K562 (cell line): ENCODE measurements at regions not wholly inside any gene's neighbourhood (a gene's known extent, or its start where the extent isn't known, plus 50 kb on each side); places are given as distances from the start of the nearest gene placed in this dataset.
A peak's percentile ranks its signal among the peaks of the same experiment; 100 is the strongest.

Experiments
- ATAC-seq: fragments of 200-7000 bp; cut with Tn5 transposase; 3 replicates; pipeline ENCODE4 v1.9.1; 2020; ENCODE audit warnings: moderate library complexity
- BruUV-seq: library from RNA; stranded (reverse); fragments of 400-500 nt; replicated peaks from 2 replicates; lab custom pipeline; 2021; lab: Mats Ljungman, UMichigan
- CTCF ChIA-PET: fragments of 300-600 bp; formaldehyde crosslinking; extraction: SDS; loops from one replicate; lab custom pipeline; 2021; ENCODE audit warnings: low intra/inter-chr PET ratio; lab: Yijun Ruan, JAX
- POLR2A ChIA-PET: fragments of 300-600, 350-650 bp; sonication (Branson Sonifier 250); formaldehyde crosslinking; extraction: SDS; loops from one replicate; lab custom pipeline; 2021; ENCODE audit warnings: antibody characterized with exemption, inconsistent platforms; lab: Yijun Ruan, JAX
- DNase-seq, 4 experiments: peaks; one replicate each; pipeline versions ENCODE4 v3.0.0 to v3.0.0-alpha.2; 2011 to 2018; ENCODE audit warnings: low spot score in 3 of 4, mixed read lengths in 3 of 4; ENCODE audit errors: extremely low read depth in 1 of 4
- FAIRE-seq: peaks from 2 replicates; lab custom pipeline; 2011; peaks lifted over from hg19 to GRCh38; lab: Jason Lieb, UNC
- H2AFZ ChIP-seq: 2 replicates; pipeline ENCODE4 v1.6.0; 2011; ENCODE audit warnings: low read depth, low read length, control low read depth, inconsistent platforms
- H3K27ac ChIP-seq: fragments of 200-600 bp; 3 replicates; pipeline ENCODE4 v1.8.0; 2011; ENCODE audit warnings: low read depth, mild to moderate bottlenecking, control low read depth, inconsistent platforms, low read length, moderate library complexity, mixed read lengths; ENCODE audit errors: extremely low read depth
- H3K27me3 ChIP-seq, 2 experiments: fragments of 300-600 bp in 1 of 2; 2 replicates in 1 of 2; 3 replicates in 1 of 2; pipeline versions ENCODE4 v1.6.0 to v1.8.0; 2011; ENCODE audit warnings: inconsistent platforms in 2 of 2, low read length in 2 of 2, mild to moderate bottlenecking in 1 of 2, mixed read lengths in 1 of 2, moderate library complexity in 1 of 2; ENCODE audit not compliant: control insufficient read depth in 2 of 2, insufficient read depth in 2 of 2
- H3K36me3 ChIP-seq: fragments of 300-600 bp; 3 replicates; pipeline ENCODE4 v1.8.0; 2011; ENCODE audit warnings: mild to moderate bottlenecking, low read length, inconsistent platforms; ENCODE audit not compliant: control insufficient read depth, insufficient read depth
- H3K4me1 ChIP-seq, 2 experiments: fragments of 200-600 bp in 1 of 2; replicated peaks in 1 of 2; 2 replicates in 1 of 2; 3 replicates in 1 of 2; pipeline versions ENCODE4 v1.5.1 to v1.8.0; 2011; ENCODE audit warnings: inconsistent platforms in 2 of 2, low read length in 2 of 2, mild to moderate bottlenecking in 1 of 2, mixed read lengths in 1 of 2, moderate library complexity in 1 of 2; ENCODE audit not compliant: control insufficient read depth in 2 of 2, insufficient read depth in 2 of 2
- H3K4me2 ChIP-seq: 2 replicates; pipeline ENCODE4 v1.6.1; 2011; ENCODE audit warnings: low read length, control low read depth, inconsistent platforms, mixed read lengths; ENCODE audit not compliant: insufficient read depth
- H3K4me3 ChIP-seq: fragments of 200-600 bp; sonication (generic), shearing (Covaris generic); 2 replicates; pipeline ENCODE4 v1.5.1; 2016; ENCODE audit warnings: control low read depth, inconsistent platforms
- H3K79me2 ChIP-seq: fragments of 200-600 bp; 3 replicates; pipeline ENCODE4 v1.8.0; 2011; ENCODE audit warnings: low read length, inconsistent platforms; ENCODE audit not compliant: control insufficient read depth, insufficient read depth
- H3K9ac ChIP-seq, 2 experiments: 2 replicates each; pipeline versions ENCODE4 v1.6.0 to v1.6.1; 2011; ENCODE audit warnings: low read depth in 2 of 2, low read length in 2 of 2, control low read depth in 1 of 2, inconsistent platforms in 1 of 2, mild to moderate bottlenecking in 1 of 2, mixed read lengths in 1 of 2; ENCODE audit not compliant: insufficient read depth in 1 of 2
- H3K9me1 ChIP-seq: one replicate; pipeline ENCODE4 v1.6.0; 2011; ENCODE audit warnings: inconsistent platforms, mild to moderate bottlenecking, low read length, moderate library complexity; ENCODE audit not compliant: control insufficient read depth, insufficient read depth
- H3K9me3 ChIP-seq: replicated peaks from 2 replicates; pipeline ENCODE4 v1.5.1; 2011; ENCODE audit warnings: low read depth, low read length, inconsistent platforms; ENCODE audit not compliant: control insufficient read depth, insufficient read depth
- H4K20me1 ChIP-seq: replicated peaks from 2 replicates; pipeline ENCODE4 v1.6.1; 2011; ENCODE audit warnings: low read length, inconsistent platforms, mixed read lengths; ENCODE audit not compliant: control insufficient read depth, insufficient read depth
- ARID4B ChIP-seq: sonication (generic); formaldehyde crosslinking; IDR thresholded peaks from 2 replicates; pipeline ENCODE4 v1.8.0; 2022; ENCODE audit warnings: mild to moderate bottlenecking, missing genetic modification reagents
- FOSL1 ChIP-seq: fragments of 200-800 bp; sonication (Bioruptor generic); conservative IDR thresholded peaks from 2 replicates; pipeline ENCODE4 v1.6.1; 2016; ENCODE audit warnings: missing genetic modification characterization, missing compliant biosample characterization
- POLR2G ChIP-seq: fragments of 200-400 bp; formaldehyde crosslinking; IDR thresholded peaks from 2 replicates; pipeline ENCODE4 v1.6.1; 2017; ENCODE audit warnings: low read depth, mild to moderate bottlenecking, antibody characterized with exemption, low read length, moderate library complexity
- RBM17 ChIP-seq: fragments of 200-400 bp; formaldehyde crosslinking; IDR thresholded peaks from 2 replicates; pipeline ENCODE4 v1.6.1; 2017; ENCODE audit warnings: low read depth, mild to moderate bottlenecking, low read length, borderline replicate concordance
- RBM39 ChIP-seq: fragments of 200-400 bp; formaldehyde crosslinking; optimal IDR thresholded peaks from 2 replicates; pipeline ENCODE3; 2018; ENCODE audit warnings: low read depth, low read length
- WGBS: fragments of 100-300 bp; shearing (Covaris generic); methylation state at CpG from one replicate; pipeline ENCODE4 v1.1.6; 2016; ENCODE audit warnings: low coverage, mixed read lengths; ENCODE audit not compliant: insufficient coverage; ENCODE audit errors: missing lambda C conversion rate; 5-methylcytosine and 5-hydroxymethylcytosine counted together
- in situ Hi-C: fragments of 300-500 bp; cut with MboI; formaldehyde crosslinking; loops from 4 replicates; pipeline ENCODE4 v1.15.0; 2018; ENCODE audit warnings: inconsistent platforms, mixed read lengths
- intact Hi-C: fragments of 100-400 bp; cut with micrococcal nuclease; formaldehyde crosslinking; loops from 2 replicates; pipeline ENCODE4 v1.14.2; 2022
- TF ChIP-seq, protein P1 (sequence below): fragments of 450-650 bp; IDR thresholded peaks from 2 replicates; pipeline ENCODE4 v1.6.1; 2016; ENCODE audit warnings: mild to moderate bottlenecking
- TF ChIP-seq, protein P2 (sequence below), 2 experiments: fragments of 150-350 bp in 1 of 2; IDR thresholded peaks; 2 replicates each; pipeline ENCODE4 v1.6.1; 2012 to 2016; ENCODE audit warnings: low read depth in 2 of 2, low read length in 2 of 2, mild to moderate bottlenecking in 1 of 2, moderate library complexity in 1 of 2
- TF ChIP-seq, protein P3 (sequence below), 3 experiments: IDR thresholded peaks in 2 of 3; conservative IDR thresholded peaks in 1 of 3; 2 replicates each; pipeline ENCODE4 v1.5.1; 2011 to 2012; ENCODE audit warnings: low read length in 3 of 3, mild to moderate bottlenecking in 3 of 3, control low read depth in 2 of 3, improper control_type of control experiment in 1 of 3, inconsistent platforms in 1 of 3, low read depth in 1 of 3, mixed read lengths in 1 of 3, moderate library complexity in 1 of 3; ENCODE audit not compliant: insufficient read depth in 2 of 3

DNA sequence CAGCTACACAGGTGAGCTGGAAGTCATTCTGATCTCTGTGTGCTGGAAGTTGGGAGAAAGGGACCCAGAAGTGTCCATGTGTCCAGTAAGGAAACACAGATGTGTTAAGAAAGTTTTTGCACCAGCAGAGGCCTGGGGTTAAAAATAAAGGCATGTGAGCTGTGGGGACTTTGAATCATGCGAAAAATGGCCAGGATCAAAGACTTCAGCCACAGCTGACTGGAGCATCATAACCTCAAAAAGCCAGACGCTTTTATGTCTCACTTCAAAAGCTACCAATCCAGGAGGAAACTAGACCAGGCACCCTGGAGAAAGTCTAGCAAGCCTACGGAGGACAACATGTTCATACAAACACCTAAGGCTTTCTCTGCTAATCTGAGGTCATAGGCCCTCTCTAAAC is 503.6 kb upstream of the REG3G start:
- POLR2A ChIA-PET: no interaction called here
- Histone ChIP-seq H3K27me3 (no peaks in the 10 kb centered on the region), H3K9me3 (no peaks in the 10 kb centered on the region), H3K4me3 (no peak overlapping the region), H2AFZ (no peak overlapping the region), H3K79me2 (peaks cover 58% of the 10 kb centered on the region), H3K27ac (peak overlapping the region; percentile 37; the same call in 2 of the 3 replicates), H4K20me1 (no peaks in the 10 kb centered on the region), H3K36me3 (no peaks in the 10 kb centered on the region), H3K4me1 (no peaks in the 10 kb centered on the region), H3K4me2 (peak overlapping the region; percentile 15; the same call in 1 of the 2 replicates), H3K9ac (0 out of 4 replicates have a peak overlapping the region, but pooled peaks of 1 of the 2 experiments have one; percentile 9), H3K9me1 (no peaks in the 10 kb centered on the region)
- no TSS peak for BruUV-seq
- FAIRE-seq: no peak
- peak; percentile 68 for ATAC-seq
- DNase-seq: no peak
- WGBS: 31% methylated on average over 3 of the region's 3 CpGs
- in situ Hi-C loops: no loop called here
- intact Hi-C loops: no loop called here
- CTCF ChIA-PET: no interaction called here
- TF ChIP-seq, protein P1, sequence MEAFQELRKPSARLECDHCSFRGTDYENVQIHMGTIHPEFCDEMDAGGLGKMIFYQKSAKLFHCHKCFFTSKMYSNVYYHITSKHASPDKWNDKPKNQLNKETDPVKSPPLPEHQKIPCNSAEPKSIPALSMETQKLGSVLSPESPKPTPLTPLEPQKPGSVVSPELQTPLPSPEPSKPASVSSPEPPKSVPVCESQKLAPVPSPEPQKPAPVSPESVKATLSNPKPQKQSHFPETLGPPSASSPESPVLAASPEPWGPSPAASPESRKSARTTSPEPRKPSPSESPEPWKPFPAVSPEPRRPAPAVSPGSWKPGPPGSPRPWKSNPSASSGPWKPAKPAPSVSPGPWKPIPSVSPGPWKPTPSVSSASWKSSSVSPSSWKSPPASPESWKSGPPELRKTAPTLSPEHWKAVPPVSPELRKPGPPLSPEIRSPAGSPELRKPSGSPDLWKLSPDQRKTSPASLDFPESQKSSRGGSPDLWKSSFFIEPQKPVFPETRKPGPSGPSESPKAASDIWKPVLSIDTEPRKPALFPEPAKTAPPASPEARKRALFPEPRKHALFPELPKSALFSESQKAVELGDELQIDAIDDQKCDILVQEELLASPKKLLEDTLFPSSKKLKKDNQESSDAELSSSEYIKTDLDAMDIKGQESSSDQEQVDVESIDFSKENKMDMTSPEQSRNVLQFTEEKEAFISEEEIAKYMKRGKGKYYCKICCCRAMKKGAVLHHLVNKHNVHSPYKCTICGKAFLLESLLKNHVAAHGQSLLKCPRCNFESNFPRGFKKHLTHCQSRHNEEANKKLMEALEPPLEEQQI: no peak
- TF ChIP-seq, protein P2, sequence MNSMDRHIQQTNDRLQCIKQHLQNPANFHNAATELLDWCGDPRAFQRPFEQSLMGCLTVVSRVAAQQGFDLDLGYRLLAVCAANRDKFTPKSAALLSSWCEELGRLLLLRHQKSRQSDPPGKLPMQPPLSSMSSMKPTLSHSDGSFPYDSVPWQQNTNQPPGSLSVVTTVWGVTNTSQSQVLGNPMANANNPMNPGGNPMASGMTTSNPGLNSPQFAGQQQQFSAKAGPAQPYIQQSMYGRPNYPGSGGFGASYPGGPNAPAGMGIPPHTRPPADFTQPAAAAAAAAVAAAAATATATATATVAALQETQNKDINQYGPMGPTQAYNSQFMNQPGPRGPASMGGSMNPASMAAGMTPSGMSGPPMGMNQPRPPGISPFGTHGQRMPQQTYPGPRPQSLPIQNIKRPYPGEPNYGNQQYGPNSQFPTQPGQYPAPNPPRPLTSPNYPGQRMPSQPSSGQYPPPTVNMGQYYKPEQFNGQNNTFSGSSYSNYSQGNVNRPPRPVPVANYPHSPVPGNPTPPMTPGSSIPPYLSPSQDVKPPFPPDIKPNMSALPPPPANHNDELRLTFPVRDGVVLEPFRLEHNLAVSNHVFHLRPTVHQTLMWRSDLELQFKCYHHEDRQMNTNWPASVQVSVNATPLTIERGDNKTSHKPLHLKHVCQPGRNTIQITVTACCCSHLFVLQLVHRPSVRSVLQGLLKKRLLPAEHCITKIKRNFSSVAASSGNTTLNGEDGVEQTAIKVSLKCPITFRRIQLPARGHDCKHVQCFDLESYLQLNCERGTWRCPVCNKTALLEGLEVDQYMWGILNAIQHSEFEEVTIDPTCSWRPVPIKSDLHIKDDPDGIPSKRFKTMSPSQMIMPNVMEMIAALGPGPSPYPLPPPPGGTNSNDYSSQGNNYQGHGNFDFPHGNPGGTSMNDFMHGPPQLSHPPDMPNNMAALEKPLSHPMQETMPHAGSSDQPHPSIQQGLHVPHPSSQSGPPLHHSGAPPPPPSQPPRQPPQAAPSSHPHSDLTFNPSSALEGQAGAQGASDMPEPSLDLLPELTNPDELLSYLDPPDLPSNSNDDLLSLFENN (IDR thresholded peaks at IDR 0.05; ENCODE audit: low read depth in 2 of 2, low read length in 2 of 2): no peak
- no peak for TF ChIP-seq ARID4B (CRISPR knock-in tag)
- TF ChIP-seq POLR2G: no peak
- no peak for TF ChIP-seq RBM39
- TF ChIP-seq RBM17: no peak
- TF ChIP-seq, protein P3, sequence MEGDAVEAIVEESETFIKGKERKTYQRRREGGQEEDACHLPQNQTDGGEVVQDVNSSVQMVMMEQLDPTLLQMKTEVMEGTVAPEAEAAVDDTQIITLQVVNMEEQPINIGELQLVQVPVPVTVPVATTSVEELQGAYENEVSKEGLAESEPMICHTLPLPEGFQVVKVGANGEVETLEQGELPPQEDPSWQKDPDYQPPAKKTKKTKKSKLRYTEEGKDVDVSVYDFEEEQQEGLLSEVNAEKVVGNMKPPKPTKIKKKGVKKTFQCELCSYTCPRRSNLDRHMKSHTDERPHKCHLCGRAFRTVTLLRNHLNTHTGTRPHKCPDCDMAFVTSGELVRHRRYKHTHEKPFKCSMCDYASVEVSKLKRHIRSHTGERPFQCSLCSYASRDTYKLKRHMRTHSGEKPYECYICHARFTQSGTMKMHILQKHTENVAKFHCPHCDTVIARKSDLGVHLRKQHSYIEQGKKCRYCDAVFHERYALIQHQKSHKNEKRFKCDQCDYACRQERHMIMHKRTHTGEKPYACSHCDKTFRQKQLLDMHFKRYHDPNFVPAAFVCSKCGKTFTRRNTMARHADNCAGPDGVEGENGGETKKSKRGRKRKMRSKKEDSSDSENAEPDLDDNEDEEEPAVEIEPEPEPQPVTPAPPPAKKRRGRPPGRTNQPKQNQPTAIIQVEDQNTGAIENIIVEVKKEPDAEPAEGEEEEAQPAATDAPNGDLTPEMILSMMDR (IDR thresholded peaks at IDR 0.05 in 2 of 3, conservative IDR thresholded peaks at IDR 0.05 in 1 of 3; ENCODE audit: insufficient read depth in 2 of 3, low read depth in 1 of 3, low read length in 3 of 3): no peak
- no peak for TF ChIP-seq FOSL1
